ENCODE measurements at regions not wholly inside any gene's neighbourhood (a gene's known extent, or its start where the extent isn't known, plus 50 kb on each side); places are given as distances from the start of the nearest gene placed in this dataset.

DNA sequence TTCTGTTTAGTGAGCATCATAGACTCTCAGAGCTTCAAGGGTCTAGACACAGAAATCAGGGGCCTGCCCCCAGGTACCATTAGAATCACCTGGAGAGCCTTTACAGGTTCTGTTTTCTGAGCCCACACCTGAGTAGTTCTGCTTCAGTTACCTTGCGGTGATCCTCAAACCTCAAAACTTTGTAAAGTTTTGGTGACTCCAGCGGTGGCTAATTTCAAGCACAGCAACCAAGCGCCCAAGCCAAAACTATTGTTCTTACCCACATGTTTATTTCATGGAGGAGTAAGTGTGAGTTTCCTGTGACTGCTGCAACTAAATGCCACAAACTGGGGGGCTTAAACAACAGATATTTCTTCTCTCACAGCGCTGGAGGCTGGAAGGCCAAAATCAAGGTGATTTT is 108.9 kb downstream of the FOXD1 start:
- H3K27ac ChIP-seq, result no peak overlapping the region
- TF ChIP-seq EP300 (IDR thresholded peaks at IDR 0.05) (no peak), POLR2AphosphoS5 (IDR thresholded peaks at IDR 0.05) (no peak), POLR2A (IDR thresholded peaks at IDR 0.05) (no peak)
- TF ChIP-seq, protein P1, sequence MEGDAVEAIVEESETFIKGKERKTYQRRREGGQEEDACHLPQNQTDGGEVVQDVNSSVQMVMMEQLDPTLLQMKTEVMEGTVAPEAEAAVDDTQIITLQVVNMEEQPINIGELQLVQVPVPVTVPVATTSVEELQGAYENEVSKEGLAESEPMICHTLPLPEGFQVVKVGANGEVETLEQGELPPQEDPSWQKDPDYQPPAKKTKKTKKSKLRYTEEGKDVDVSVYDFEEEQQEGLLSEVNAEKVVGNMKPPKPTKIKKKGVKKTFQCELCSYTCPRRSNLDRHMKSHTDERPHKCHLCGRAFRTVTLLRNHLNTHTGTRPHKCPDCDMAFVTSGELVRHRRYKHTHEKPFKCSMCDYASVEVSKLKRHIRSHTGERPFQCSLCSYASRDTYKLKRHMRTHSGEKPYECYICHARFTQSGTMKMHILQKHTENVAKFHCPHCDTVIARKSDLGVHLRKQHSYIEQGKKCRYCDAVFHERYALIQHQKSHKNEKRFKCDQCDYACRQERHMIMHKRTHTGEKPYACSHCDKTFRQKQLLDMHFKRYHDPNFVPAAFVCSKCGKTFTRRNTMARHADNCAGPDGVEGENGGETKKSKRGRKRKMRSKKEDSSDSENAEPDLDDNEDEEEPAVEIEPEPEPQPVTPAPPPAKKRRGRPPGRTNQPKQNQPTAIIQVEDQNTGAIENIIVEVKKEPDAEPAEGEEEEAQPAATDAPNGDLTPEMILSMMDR (IDR thresholded peaks at IDR 0.05), result no peak
- H3K4me3 ChIP-seq, result no peak overlapping the region
- peaks cover 0 to 7% (median 0%) of the 10 kb centered on the region in 3 donors for H3K4me1 ChIP-seq
- H3K9me3 ChIP-seq, result peaks cover 0 to 10% (median 0%) of the 10 kb centered on the region in 3 donors
- no peaks in the 10 kb centered on the region for H3K36me3 ChIP-seq
- 83 to 95% methylated on average over 4 of the region's 4 CpGs for WGBS, 2 donors (ENCODE audit: low coverage in 1 of 2)
- no peak for ATAC-seq
- peaks cover 57% of the 10 kb centered on the region for H3K27me3 ChIP-seq

DNA sequence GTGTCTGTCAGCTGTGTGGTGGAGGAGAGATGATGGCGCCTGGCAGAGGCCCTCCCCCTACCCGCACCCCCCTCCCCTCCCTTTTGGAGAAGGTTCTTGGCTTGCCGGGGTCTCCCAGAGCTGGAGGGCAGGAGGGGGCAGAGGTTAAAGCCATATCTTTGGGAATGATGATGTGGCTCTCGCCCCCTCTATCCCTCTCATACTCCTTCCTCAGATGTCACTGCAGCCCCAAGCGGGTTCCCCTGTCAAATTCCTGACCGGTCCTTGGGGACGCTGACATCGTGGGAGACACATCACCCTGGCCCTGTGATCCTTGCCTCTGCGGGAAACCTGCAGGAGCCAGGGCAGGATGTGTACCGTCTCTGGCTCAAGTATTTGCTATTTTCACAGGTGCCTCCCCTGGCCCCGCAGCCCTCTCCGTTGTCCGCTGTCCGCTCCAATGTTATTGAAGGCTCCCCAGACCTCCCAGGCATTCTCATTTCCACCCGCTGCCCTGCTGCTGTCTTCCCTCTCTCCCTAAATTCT is 109.5 kb downstream of the FOXD1 start:
- Histone ChIP-seq H3K36me3 (no peaks in the 10 kb centered on the region), H3K27ac (peak overlapping the region in 2 of 4 donors; percentile 49 to 62), H3K9me3 (peaks cover 0 to 10% (median 0%) of the 10 kb centered on the region in 3 donors), H3K4me3 (no peak overlapping the region), H3K4me1 (peaks cover 0 to 7% (median 0%) of the 10 kb centered on the region in 3 donors), H3K27me3 (peaks cover 57% of the 10 kb centered on the region)
- 60 to 62% methylated on average over 6 to 12 of the region's 15 CpGs for WGBS, 2 donors (ENCODE audit: low coverage in 1 of 2)
- ATAC-seq, result no peak
- TF ChIP-seq POLR2AphosphoS5 (IDR thresholded peaks at IDR 0.05), result no peak
- no peak for TF ChIP-seq EP300 (IDR thresholded peaks at IDR 0.05)
- TF ChIP-seq, protein P1 (IDR thresholded peaks at IDR 0.05), result no peak
- no peak for TF ChIP-seq POLR2A (IDR thresholded peaks at IDR 0.05)

DNA sequence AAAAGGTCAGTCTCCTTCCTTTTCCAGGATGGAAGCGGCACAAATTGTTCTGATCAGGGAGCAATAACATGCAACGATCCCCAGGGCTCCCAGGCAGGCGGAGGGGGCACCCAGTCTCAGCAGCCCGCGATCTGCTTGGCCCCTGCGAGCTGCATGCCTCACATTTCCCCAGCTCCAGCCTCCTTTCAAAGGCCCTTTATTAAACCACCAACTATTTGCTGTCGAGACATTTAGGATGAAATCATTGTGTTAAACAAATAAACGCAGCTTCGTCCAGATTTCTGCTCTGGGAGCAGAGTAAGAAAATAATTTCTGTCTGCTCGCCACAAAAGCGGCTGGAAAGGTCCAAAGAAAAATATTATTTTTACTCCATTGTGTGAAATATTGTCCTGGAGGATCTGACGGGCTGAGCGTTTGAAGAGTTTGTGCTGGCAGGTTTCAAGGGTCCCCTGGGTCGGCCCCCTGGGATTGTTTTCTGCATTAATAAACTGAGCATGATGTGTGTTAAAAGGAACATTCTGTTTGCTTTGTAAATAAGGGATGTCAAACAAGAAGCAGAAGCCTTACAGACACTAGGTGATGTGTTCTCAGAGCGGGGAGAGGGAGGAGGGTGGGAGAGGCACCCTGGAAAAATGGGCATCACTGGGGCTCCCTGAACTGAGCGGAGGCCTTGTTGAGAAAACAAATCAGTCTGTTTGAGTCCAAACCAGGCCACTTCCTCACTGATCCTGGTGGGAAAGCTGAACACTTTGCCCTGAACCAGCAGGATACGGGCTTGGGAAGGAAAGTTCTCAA is 110.1 kb downstream of the FOXD1 start:
- no peaks in the 10 kb centered on the region for H3K36me3 ChIP-seq
- ATAC-seq, result peak; percentile 61
- 31 to 38% methylated on average over 6 to 10 of the region's 17 CpGs for WGBS, 2 donors (ENCODE audit: low coverage in 1 of 2)
- H3K9me3 ChIP-seq, result peaks cover 0 to 10% (median 0%) of the 10 kb centered on the region in 3 donors
- peak overlapping the region in 3 of 4 donors; percentile 17 to 62 (median 49) for H3K27ac ChIP-seq
- peak; percentile 51 for TF ChIP-seq POLR2AphosphoS5 (IDR thresholded peaks at IDR 0.05)
- TF ChIP-seq POLR2A (IDR thresholded peaks at IDR 0.05), result no peak
- H3K4me1 ChIP-seq, result peaks cover 0 to 7% (median 0%) of the 10 kb centered on the region in 3 donors
- no peak overlapping the region for H3K4me3 ChIP-seq
- H3K27me3 ChIP-seq, result peaks cover 57% of the 10 kb centered on the region

DNA sequence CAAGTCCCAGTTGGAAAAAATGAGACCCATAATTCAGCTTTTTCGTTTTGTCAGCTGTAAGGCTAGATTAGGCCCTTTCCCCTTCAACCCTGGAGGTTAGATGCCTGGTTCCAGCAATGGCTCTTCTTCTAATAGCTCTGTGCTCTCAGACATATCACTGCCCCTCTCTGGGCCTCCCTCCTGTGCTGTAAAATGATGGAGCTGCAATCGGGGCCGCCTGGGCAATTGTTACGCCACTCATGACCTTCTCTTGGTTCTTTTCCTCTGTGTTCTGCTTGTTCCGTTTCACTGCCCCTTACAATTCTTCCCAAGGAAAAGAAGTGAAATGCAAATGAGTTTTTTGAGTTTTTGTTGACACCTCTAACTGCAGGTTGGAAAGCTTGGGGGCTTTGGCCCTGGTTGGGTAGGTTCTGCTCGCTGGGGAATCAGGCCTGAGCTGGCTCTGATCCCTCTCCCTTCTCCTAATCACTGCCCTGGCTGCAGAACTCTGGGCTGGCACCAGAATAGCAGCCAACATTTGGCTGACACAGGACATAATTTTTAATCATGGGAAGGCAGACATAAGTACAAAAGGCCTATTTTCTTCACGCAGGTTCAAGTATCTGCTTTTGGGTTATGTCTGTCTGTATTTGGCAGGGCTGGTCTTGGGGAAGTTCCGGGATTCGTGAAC is 110.9 kb downstream of the FOXD1 start:
- Histone ChIP-seq H3K4me3 (no peak overlapping the region), H3K27ac (peak overlapping the region in 3 of 4 donors; percentile 13 to 62 (median 17)), H3K36me3 (no peaks in the 10 kb centered on the region), H3K4me1 (peaks cover 0 to 7% (median 0%) of the 10 kb centered on the region in 3 donors), H3K27me3 (peaks cover 64% of the 10 kb centered on the region), H3K9me3 (peaks cover 0 to 10% (median 0%) of the 10 kb centered on the region in 3 donors)
- TF ChIP-seq POLR2AphosphoS5 (IDR thresholded peaks at IDR 0.05) (no peak), EP300 (IDR thresholded peaks at IDR 0.05) (no peak), POLR2A (IDR thresholded peaks at IDR 0.05) (no peak)
- TF ChIP-seq, protein P1 (IDR thresholded peaks at IDR 0.05), result no peak
- 45 to 80% methylated on average over 2 to 4 of the region's 9 CpGs for WGBS, 2 donors (ENCODE audit: low coverage in 1 of 2)
- ATAC-seq, result no peak

DNA sequence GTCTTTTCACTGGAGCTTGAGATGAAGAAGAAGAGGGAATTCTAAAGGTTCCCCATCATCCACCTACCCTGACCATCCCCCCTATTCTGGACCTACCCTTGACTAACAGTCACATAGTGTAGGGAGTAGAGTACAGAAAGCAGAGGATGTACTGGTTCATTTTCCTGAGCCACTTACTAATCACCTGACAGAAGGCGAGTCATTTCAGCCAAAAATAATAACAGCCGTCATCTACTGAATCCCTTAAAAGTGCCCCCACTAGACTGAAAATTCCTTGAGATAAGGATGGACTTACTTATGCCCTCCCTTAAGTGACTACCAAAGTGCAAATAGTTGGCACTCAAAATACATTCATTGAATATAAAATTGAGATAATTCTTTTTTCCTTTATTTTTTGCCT is 112.2 kb downstream of the FOXD1 start:
- WGBS, 2 donors (ENCODE audit: low coverage in 1 of 2), result 56 to 59% methylated on average over 2 of the region's 2 CpGs
- TF ChIP-seq POLR2A (IDR thresholded peaks at IDR 0.05) (no peak), EP300 (IDR thresholded peaks at IDR 0.05) (no peak), POLR2AphosphoS5 (IDR thresholded peaks at IDR 0.05) (no peak)
- TF ChIP-seq, protein P1 (IDR thresholded peaks at IDR 0.05), result no peak
- Histone ChIP-seq H3K9me3 (peaks cover 0 to 19% (median 0%) of the 10 kb centered on the region in 3 donors), H3K4me3 (no peak overlapping the region), H3K4me1 (peaks cover 0 to 7% (median 0%) of the 10 kb centered on the region in 3 donors), H3K36me3 (no peaks in the 10 kb centered on the region), H3K27ac (no peak overlapping the region), H3K27me3 (peaks cover 65% of the 10 kb centered on the region)
- ATAC-seq, result no peak
